SU-DHL-6 (cell line): ENCODE measurements at regions not wholly inside any gene's neighbourhood (a gene's known extent, or its start where the extent isn't known, plus 50 kb on each side); places are given as distances from the start of the nearest gene placed in this dataset.

Experiments used
- H2AFZ ChIP-seq: fragments of 200-600 bp; sonication (generic); 2 replicates; pipeline ENCODE4 v1.6.1; 2014; ENCODE audit warnings: low read depth, mild to moderate bottlenecking, moderate library complexity, mixed read lengths, antibody characterized with exemption, low read length; ENCODE audit not compliant: severe bottlenecking
- H3F3A ChIP-seq: fragments of 200-600 bp; shearing (Covaris generic); 2 replicates; pipeline ENCODE4 v1.6.0; 2016; ENCODE audit warnings: antibody characterized with exemption, mild to moderate bottlenecking; ENCODE audit not compliant: insufficient read depth
- H3K27ac ChIP-seq: fragments of 200-600 bp; sonication (generic); 2 replicates; pipeline ENCODE4 v1.5.1; 2016; ENCODE audit warnings: low read depth, mild to moderate bottlenecking, low read length, moderate library complexity, mixed read lengths
- H3K27me3 ChIP-seq: fragments of 200-600 bp; sonication (generic), shearing (Covaris generic); 2 replicates; pipeline ENCODE4 v1.6.0; 2014; ENCODE audit warnings: mild to moderate bottlenecking, low read length
- H3K36me3 ChIP-seq: fragments of 200-600 bp; sonication (generic); 2 replicates; pipeline ENCODE4 v1.6.1; 2014; ENCODE audit warnings: mild to moderate bottlenecking, low read length, mixed read lengths
- H3K4me2 ChIP-seq: fragments of 300-600, 200-600 bp; shearing (Covaris generic), sonication (generic); 2 replicates; pipeline ENCODE4 v1.6.0; 2014; ENCODE audit warnings: low read length, low read depth, mild to moderate bottlenecking; ENCODE audit not compliant: poor library complexity, severe bottlenecking
- H3K4me3 ChIP-seq: fragments of 200-600 bp; sonication (generic); 2 replicates; pipeline ENCODE4 v1.5.1; 2014; ENCODE audit warnings: antibody characterized with exemption, low read length, mild to moderate bottlenecking, mixed read lengths; ENCODE audit not compliant: insufficient read depth, poor library complexity, severe bottlenecking
- H3K79me2 ChIP-seq: fragments of 200-600 bp; sonication (generic); 2 replicates; pipeline ENCODE4 v1.6.1; 2014; ENCODE audit warnings: mild to moderate bottlenecking, low read length, moderate library complexity; ENCODE audit not compliant: insufficient read depth
- H3K9ac ChIP-seq: fragments of 200-600 bp; sonication (generic); 2 replicates; pipeline ENCODE4 v1.7.0; 2014; ENCODE audit warnings: mild to moderate bottlenecking, low read length
- H3K9me2 ChIP-seq: fragments of 200-600 bp; sonication (generic); replicated peaks from 2 replicates; pipeline ENCODE4 v1.6.1; 2014; ENCODE audit warnings: low read length; ENCODE audit not compliant: insufficient read depth
- H3K9me3 ChIP-seq: fragments of 200-600 bp; sonication (generic); 2 replicates; pipeline ENCODE4 v1.6.1; 2014; ENCODE audit warnings: low read length, mixed read lengths; ENCODE audit not compliant: insufficient read depth
- H4K20me1 ChIP-seq: fragments of 200-600 bp; sonication (generic); 2 replicates; pipeline ENCODE4 v1.6.1; 2014; ENCODE audit warnings: low read depth, mild to moderate bottlenecking, antibody characterized with exemption, low read length, moderate library complexity, mixed read lengths
- CTCF ChIP-seq: fragments of 200-600 bp; sonication (generic); IDR thresholded peaks from one replicate; pipeline ENCODE4 v1.5.1; 2017; ENCODE audit warnings: antibody characterized with exemption, mild to moderate bottlenecking, low read length, moderate library complexity; ENCODE audit not compliant: insufficient read depth, poor library complexity, severe bottlenecking
- EZH2phosphoT487 ChIP-seq: fragments of 200-600 bp; sonication (generic), shearing (Covaris generic); conservative IDR thresholded peaks from 2 replicates; pipeline ENCODE4 v1.6.1; 2018; ENCODE audit warnings: mild to moderate bottlenecking, antibody characterized with exemption, low read length, moderate library complexity, mixed read lengths

GRCh38 chr6:134830194-134830593 lies 119.7 kb downstream of the ALDH8A1 start:
- Histone ChIP-seq H3K4me3 (no peak overlapping the region), H3K9ac (no peak overlapping the region), H3K4me2 (no peak overlapping the region), H3K27ac (no peak overlapping the region), H4K20me1 (no peaks in the 10 kb centered on the region), H3K36me3 (no peaks in the 10 kb centered on the region), H2AFZ (no peak overlapping the region), H3F3A (no peaks in the 10 kb centered on the region), H3K27me3 (no peaks in the 10 kb centered on the region), H3K9me3 (no peaks in the 10 kb centered on the region), H3K79me2 (no peaks in the 10 kb centered on the region), H3K9me2 (no peaks in the 10 kb centered on the region)
- TF ChIP-seq CTCF (no peak), EZH2phosphoT487 (no peak)

GRCh38 chr6:134828641-134829040 lies 121.3 kb downstream of the ALDH8A1 start:
- Histone ChIP-seq H3K27me3 (no peaks in the 10 kb centered on the region), H4K20me1 (no peaks in the 10 kb centered on the region), H3K4me2 (no peak overlapping the region), H3K27ac (no peak overlapping the region), H3K9ac (no peak overlapping the region), H3K9me3 (no peaks in the 10 kb centered on the region), H2AFZ (no peak overlapping the region), H3K9me2 (no peaks in the 10 kb centered on the region), H3K36me3 (no peaks in the 10 kb centered on the region), H3K79me2 (no peaks in the 10 kb centered on the region), H3K4me3 (no peak overlapping the region), H3F3A (no peaks in the 10 kb centered on the region)
- TF ChIP-seq EZH2phosphoT487, result no peak
- no peak for TF ChIP-seq CTCF

GRCh38 chr6:134826889-134827737 lies 122.8 kb downstream of the ALDH8A1 start:
- Histone ChIP-seq H3K27ac (no peak overlapping the region), H3K4me2 (no peak overlapping the region), H3K9me2 (no peaks in the 10 kb centered on the region), H3K4me3 (no peak overlapping the region), H3K27me3 (no peaks in the 10 kb centered on the region), H3K9me3 (no peaks in the 10 kb centered on the region), H3K9ac (no peak overlapping the region), H3F3A (no peaks in the 10 kb centered on the region), H3K79me2 (no peaks in the 10 kb centered on the region), H2AFZ (no peak overlapping the region), H4K20me1 (no peaks in the 10 kb centered on the region), H3K36me3 (no peaks in the 10 kb centered on the region)
- TF ChIP-seq CTCF, result no peak
- TF ChIP-seq EZH2phosphoT487, result no peak
